ENCODE measurements at regions not wholly inside any gene's neighbourhood (a gene's known extent, or its start where the extent isn't known, plus 50 kb on each side); places are given as distances from the start of the nearest gene placed in this dataset.

DNA sequence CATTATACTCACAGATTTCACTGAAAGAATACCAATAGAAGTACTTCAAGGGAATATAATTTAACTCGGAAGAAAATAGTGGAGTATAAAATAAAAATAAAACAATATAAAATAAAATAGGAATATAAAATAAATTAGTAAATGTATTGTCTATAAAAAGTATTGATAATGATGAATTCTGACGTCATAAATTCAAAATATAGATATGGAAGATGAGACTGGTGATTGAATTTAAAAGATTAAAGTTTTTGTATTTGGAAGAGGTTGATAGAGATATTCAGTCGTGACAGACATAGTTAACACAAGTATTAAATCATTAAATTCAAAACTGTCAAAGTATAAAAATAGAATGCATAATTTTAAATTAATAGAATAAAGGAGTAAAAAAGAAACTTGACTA is 964.9 kb upstream of the C9orf72 start:
- no peak overlapping the region for H3K18ac ChIP-seq (ENCODE audit: low read depth, low read length)
- no peak overlapping the region for H3K4me3 ChIP-seq (ENCODE audit: insufficient read depth, low read depth, low read length)
- peaks cover 6% of the 10 kb centered on the region for H3K9me3 ChIP-seq (ENCODE audit: control insufficient read depth, insufficient read depth, low read length)
- H4K5ac ChIP-seq (ENCODE audit: low read depth, low read length), result no peak overlapping the region
- ATAC-seq (ENCODE audit: low read depth) (no peak), DNase-seq (no peak)
- H3K56ac ChIP-seq (ENCODE audit: extremely low read depth, insufficient read depth, low read length), result no peak overlapping the region
- no peak overlapping the region for H2AFZ ChIP-seq (replicated peaks; ENCODE audit: low read length, poor library complexity)
- no CpG with 5 or more reads among the region's 3 CpGs for WGBS, 2 experiments (ENCODE audit: extremely low coverage in 2 of 2, insufficient read length in 1 of 2)
- H2BK120ac ChIP-seq (ENCODE audit: low read depth, low read length), result no peak overlapping the region
- no peak overlapping the region for H3K27ac ChIP-seq (ENCODE audit: insufficient read depth, low read length)
- no peak overlapping the region for H2BK5ac ChIP-seq (ENCODE audit: low read depth, low read length, poor library complexity, severe bottlenecking)
- H3K79me1 ChIP-seq (ENCODE audit: low read depth in 1 of 2, low read length in 2 of 2), result no peaks in the 10 kb centered on the region
- intact Hi-C loops (cut with micrococcal nuclease), result no loop called here
- H3K4ac ChIP-seq (ENCODE audit: low read depth, low read length), result no peak overlapping the region
- H4K8ac ChIP-seq (ENCODE audit: low read depth in 2 of 2, low read length in 2 of 2), result no peak overlapping the region
- H2AK5ac ChIP-seq (ENCODE audit: low read depth, low read length), result no peak overlapping the region
- no peaks in the 10 kb centered on the region for H3K4me1 ChIP-seq (ENCODE audit: control insufficient read depth, insufficient read depth, low read length)
- H4K91ac ChIP-seq (ENCODE audit: insufficient read depth, low read depth, low read length), result no peak overlapping the region
- no peak overlapping the region for H2BK20ac ChIP-seq (ENCODE audit: low read depth, low read length)
- dilution Hi-C loops (cut with HindIII; ENCODE audit: low sequenced_read_pairs, unreplicated experiment), result no loop called here
- no peak overlapping the region for H3K23ac ChIP-seq (ENCODE audit: low read depth, low read length)
- ChIA-PET POLR2A (ENCODE audit: unreplicated experiment) (no interaction called here), CTCF (no interaction called here)
- no peak overlapping the region for H3K4me2 ChIP-seq (ENCODE audit: low read depth, low read length)
- no peak for TF ChIP-seq MAZ (IDR thresholded peaks at IDR 0.05; ENCODE audit: borderline replicate concordance, low read depth, low read length)
- TF ChIP-seq, protein P1, sequence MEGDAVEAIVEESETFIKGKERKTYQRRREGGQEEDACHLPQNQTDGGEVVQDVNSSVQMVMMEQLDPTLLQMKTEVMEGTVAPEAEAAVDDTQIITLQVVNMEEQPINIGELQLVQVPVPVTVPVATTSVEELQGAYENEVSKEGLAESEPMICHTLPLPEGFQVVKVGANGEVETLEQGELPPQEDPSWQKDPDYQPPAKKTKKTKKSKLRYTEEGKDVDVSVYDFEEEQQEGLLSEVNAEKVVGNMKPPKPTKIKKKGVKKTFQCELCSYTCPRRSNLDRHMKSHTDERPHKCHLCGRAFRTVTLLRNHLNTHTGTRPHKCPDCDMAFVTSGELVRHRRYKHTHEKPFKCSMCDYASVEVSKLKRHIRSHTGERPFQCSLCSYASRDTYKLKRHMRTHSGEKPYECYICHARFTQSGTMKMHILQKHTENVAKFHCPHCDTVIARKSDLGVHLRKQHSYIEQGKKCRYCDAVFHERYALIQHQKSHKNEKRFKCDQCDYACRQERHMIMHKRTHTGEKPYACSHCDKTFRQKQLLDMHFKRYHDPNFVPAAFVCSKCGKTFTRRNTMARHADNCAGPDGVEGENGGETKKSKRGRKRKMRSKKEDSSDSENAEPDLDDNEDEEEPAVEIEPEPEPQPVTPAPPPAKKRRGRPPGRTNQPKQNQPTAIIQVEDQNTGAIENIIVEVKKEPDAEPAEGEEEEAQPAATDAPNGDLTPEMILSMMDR (conservative IDR thresholded peaks at IDR 0.05; ENCODE audit: low read depth, low read length), result no peak
- TF ChIP-seq SMC3 (IDR thresholded peaks at IDR 0.05; ENCODE audit: low read depth, low read length), result no peak
- no peak for TF ChIP-seq RAD21 (IDR thresholded peaks at IDR 0.05; ENCODE audit: low read length)
- no peak for TF ChIP-seq MAFK (IDR thresholded peaks at IDR 0.05; ENCODE audit: low read depth, low read length)
- no peak for TF ChIP-seq FOS (IDR thresholded peaks at IDR 0.05; ENCODE audit: low read depth, low read length)
- TF ChIP-seq POLR2A (IDR thresholded peaks at IDR 0.05; ENCODE audit: low read depth, low read length), result no peak
- no peak for TF ChIP-seq NFE2L2 (IDR thresholded peaks at IDR 0.05; ENCODE audit: low read depth, low read length)
- TF ChIP-seq, protein P2, sequence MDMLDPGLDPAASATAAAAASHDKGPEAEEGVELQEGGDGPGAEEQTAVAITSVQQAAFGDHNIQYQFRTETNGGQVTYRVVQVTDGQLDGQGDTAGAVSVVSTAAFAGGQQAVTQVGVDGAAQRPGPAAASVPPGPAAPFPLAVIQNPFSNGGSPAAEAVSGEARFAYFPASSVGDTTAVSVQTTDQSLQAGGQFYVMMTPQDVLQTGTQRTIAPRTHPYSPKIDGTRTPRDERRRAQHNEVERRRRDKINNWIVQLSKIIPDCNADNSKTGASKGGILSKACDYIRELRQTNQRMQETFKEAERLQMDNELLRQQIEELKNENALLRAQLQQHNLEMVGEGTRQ (IDR thresholded peaks at IDR 0.05; ENCODE audit: low read depth, low read length), result no peak
- TF ChIP-seq, protein P3, sequence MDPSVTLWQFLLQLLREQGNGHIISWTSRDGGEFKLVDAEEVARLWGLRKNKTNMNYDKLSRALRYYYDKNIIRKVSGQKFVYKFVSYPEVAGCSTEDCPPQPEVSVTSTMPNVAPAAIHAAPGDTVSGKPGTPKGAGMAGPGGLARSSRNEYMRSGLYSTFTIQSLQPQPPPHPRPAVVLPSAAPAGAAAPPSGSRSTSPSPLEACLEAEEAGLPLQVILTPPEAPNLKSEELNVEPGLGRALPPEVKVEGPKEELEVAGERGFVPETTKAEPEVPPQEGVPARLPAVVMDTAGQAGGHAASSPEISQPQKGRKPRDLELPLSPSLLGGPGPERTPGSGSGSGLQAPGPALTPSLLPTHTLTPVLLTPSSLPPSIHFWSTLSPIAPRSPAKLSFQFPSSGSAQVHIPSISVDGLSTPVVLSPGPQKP (IDR thresholded peaks at IDR 0.05; ENCODE audit: borderline replicate concordance, low read depth, low read length), result no peak
- no peak for TF ChIP-seq MXI1 (IDR thresholded peaks at IDR 0.05; ENCODE audit: borderline replicate concordance, low read depth, low read length)
- TF ChIP-seq CHD1 (IDR thresholded peaks at IDR 0.05; ENCODE audit: low read depth, low read length), result no peak
- TF ChIP-seq BHLHE40 (IDR thresholded peaks at IDR 0.05; ENCODE audit: low read depth, low read length), result no peak
- TF ChIP-seq RCOR1 (IDR thresholded peaks at IDR 0.05; ENCODE audit: insufficient replicate concordance, low read length), result no peak
- H2AK9ac ChIP-seq (replicated peaks; ENCODE audit: low read depth, low read length, poor library complexity), result no peak overlapping the region
- no peak overlapping the region for H3K14ac ChIP-seq (replicated peaks; ENCODE audit: low read depth, low read length)
- in situ Hi-C loops (cut with MboI; ENCODE audit: low sequenced_read_pairs), result no loop called here
- H3K9me1 ChIP-seq (ENCODE audit: insufficient read depth, low read length), result no peaks in the 10 kb centered on the region
- H3K36me3 ChIP-seq (ENCODE audit: control insufficient read depth, insufficient read depth, low read length), result no peaks in the 10 kb centered on the region
- H3K27me3 ChIP-seq (ENCODE audit: control insufficient read depth, insufficient read depth, low read length), result no peaks in the 10 kb centered on the region
- no peaks in the 10 kb centered on the region for H4K20me1 ChIP-seq (ENCODE audit: insufficient read depth, low read length)
- no peak overlapping the region for H3K9ac ChIP-seq (ENCODE audit: low read depth, low read length)
- BruUV-seq (replicated peaks), result no TSS peak
- no peak overlapping the region for H2BK15ac ChIP-seq (ENCODE audit: low read depth, low read length)
